A673 (cell line): ENCODE measurements at regions not wholly inside any gene's neighbourhood (a gene's known extent, or its start where the extent isn't known, plus 50 kb on each side); places are given as distances from the start of the nearest gene placed in this dataset.

ENCODE experiments used
- CTCF ChIP-seq: fragments of 300-800, 200-600 bp; sonication (generic); conservative IDR thresholded peaks from 2 replicates; pipeline ENCODE4 v1.5.1; 2017; ENCODE audit warnings: low read depth, mild to moderate bottlenecking, antibody characterized with exemption, low read length, moderate library complexity, mixed read lengths
- EZH2 ChIP-seq: fragments of 200-600 bp; sonication (generic); IDR thresholded peaks from 2 replicates; pipeline ENCODE4 v1.6.1; 2017; ENCODE audit warnings: borderline replicate concordance, low read depth, mild to moderate bottlenecking, mixed read lengths, antibody characterized with exemption, low read length; ENCODE audit not compliant: poor library complexity, severe bottlenecking

GRCh38 chr20:53706008-53706465 lies 112.4 kb upstream of the ZNF217 start:
- TF ChIP-seq CTCF = no peak
- no peak for TF ChIP-seq EZH2
